GM21717 (cell line): ENCODE measurements at regions not wholly inside any gene's neighbourhood (a gene's known extent, or its start where the extent isn't known, plus 50 kb on each side); places are given as distances from the start of the nearest gene placed in this dataset.

Experiments
- ATAC-seq: cut with Tn5 transposase; IDR thresholded peaks from one replicate; pipeline ENCODE4 v1.9.1; 2021; ENCODE audit warnings: mild to moderate bottlenecking, moderate library complexity; ENCODE audit not compliant: unreplicated experiment

GRCh38 chr11:130705670-130706421 is 210.4 kb downstream of the SNX19 start:
- no peak for ATAC-seq

GRCh38 chr11:130706572-130706971 is 209.7 kb downstream of the SNX19 start:
- no peak for ATAC-seq

GRCh38 chr11:130707217-130707616 is 209.1 kb downstream of the SNX19 start:
- ATAC-seq = no peak

GRCh38 chr11:130709531-130709930 is 206.7 kb downstream of the SNX19 start:
- ATAC-seq = no peak

GRCh38 chr11:130710021-130710420 is 206.3 kb downstream of the SNX19 start:
- ATAC-seq = no peak

DNA sequence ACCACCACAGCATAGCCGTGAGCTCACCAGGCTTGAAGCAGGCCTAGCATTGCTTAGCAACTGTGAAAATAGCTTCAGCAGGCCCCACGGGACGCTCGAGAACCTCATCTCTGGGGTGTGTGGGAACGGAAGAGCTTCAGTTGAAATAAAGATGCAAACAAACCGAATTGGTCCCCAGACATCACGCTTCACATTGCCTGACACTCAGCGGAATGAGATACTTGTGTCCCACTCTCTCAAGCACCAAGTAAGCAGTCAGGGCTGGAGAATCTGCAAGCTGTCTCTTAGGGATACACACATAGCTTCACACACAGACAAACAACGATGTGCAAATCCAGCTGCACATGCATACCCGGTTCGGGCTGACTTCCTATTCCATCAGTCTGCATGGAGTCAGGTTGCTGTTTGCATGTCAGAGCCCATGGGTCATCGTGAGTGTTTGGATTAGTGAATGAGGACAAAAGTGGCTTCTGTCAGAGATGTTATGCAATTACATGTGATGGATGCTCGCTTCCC is 205.7 kb downstream of the SNX19 start:
- ATAC-seq = no peak

GRCh38 chr11:130711193-130711592 is 205.1 kb downstream of the SNX19 start:
- no peak for ATAC-seq

DNA sequence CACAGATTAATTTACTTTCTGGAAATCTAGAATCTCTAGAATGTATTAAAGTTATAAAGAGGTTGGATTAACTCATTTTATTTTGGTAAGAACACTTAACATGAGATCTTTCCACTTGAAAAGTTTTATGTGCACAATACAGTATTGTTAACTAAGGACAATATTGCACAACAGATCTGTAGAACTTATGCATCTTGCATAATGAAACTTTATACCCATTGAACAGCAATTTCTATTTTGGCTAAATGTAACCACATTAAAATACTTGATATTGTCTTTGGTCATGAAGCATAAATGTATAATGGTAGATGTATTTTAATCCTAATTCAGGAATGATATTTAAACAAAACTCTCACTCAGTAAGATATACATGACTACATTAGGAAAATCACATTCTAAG is 203.8 kb downstream of the SNX19 start:
- ATAC-seq = no peak

GRCh38 chr11:130715085-130715876 is 201.0 kb downstream of the SNX19 start:
- ATAC-seq = no peak

DNA sequence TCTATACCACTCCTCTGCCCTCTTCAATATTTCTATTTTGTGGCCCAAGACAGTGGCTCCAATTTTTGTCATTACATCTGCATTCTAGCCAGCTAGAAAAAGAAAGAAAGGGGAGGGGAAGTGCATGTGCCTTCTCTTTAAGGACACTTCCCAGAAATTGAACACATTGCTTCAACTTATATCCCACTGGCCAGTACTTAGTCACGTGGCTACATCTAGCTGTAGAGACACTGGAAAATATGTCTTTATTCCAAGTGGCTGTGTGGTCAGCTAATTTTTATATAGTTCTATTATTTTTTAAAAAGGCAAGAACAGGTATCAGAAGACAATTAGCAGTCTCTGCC is 200.4 kb downstream of the SNX19 start:
- ATAC-seq = no peak

DNA sequence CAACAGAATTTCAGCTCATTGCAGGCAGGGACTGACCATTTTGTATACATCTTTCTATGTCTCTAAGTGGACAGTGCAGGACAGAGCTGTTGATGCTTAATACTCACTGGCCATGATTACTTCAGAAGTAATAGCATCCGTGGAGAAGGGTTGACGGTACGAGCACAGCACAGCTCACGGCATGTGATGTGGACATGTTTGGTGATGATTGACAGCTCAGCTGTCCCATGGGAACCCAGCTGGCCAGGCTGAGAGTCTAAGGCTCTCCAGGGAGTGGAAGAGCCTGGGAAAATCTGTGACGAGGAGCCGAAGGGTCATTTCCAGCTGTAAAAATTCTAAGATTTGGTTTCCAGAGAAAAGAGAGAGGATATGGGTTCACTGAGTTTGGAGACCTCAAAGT is 198.2 kb downstream of the SNX19 start:
- ATAC-seq = no peak

GRCh38 chr11:130719220-130719915 is 196.9 kb downstream of the SNX19 start:
- ATAC-seq = no peak

DNA sequence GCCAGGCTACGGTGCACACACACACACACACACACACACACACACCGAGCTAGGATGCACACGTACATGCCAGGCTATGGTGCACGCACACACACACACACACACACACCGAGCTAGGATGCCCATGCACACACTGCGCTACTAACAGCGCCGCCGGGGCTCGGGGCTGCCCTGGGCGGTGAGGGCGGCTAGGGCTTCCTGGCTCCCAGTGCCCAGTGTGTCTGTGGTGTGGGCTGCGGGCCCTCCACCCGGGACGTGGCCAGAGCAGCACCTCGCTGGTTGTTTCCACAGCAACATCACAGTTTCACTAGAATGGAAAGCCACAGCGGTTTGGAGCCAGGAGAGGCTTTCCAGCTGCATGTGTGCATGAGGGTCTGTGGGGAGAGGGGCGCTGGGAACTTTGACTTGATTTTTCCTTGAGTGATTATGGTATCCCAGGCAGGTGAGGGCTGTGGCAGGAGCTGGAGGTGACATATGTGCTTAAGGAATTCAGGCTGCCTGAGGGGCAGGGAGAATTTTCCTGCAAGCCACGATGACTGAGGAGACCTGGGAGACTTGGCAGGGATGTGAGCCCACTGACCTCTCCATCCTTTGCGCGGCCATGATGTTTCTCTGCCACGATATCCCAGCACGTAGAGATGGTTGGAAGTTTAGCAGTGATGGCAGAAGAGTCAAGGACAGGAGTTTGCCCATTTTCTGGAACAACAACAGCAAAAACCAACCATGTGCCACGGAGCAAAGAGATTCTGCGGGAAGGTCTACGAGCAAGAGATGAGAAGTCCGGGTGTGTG is 195.9 kb downstream of the SNX19 start:
- ATAC-seq = no peak

- ATAC-seq = no peak
These were observed 195.1 kb downstream of the SNX19 start for GRCh38 chr11:130721023-130721681.

- no peak for ATAC-seq
These were observed 194.5 kb downstream of the SNX19 start for GRCh38 chr11:130721736-130722135.

DNA sequence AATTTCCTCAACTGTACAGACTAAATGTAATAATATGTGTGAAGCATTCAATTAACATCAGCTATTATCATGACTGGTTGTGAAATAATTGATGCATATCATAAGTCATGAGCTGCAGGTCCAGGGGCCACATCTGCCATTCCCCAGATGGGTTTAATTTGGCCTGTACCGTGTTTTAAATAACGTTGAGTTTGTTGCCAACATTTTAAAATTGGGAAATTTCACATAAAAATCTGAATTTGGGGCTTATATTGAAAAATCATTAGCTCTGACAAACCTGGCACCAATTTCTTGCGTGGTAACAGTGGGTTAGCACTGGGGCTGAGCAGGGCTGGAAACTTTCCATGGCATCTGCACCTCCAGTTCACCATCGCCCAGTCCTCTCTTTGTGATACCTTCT is 193.9 kb downstream of the SNX19 start:
- no peak for ATAC-seq

DNA sequence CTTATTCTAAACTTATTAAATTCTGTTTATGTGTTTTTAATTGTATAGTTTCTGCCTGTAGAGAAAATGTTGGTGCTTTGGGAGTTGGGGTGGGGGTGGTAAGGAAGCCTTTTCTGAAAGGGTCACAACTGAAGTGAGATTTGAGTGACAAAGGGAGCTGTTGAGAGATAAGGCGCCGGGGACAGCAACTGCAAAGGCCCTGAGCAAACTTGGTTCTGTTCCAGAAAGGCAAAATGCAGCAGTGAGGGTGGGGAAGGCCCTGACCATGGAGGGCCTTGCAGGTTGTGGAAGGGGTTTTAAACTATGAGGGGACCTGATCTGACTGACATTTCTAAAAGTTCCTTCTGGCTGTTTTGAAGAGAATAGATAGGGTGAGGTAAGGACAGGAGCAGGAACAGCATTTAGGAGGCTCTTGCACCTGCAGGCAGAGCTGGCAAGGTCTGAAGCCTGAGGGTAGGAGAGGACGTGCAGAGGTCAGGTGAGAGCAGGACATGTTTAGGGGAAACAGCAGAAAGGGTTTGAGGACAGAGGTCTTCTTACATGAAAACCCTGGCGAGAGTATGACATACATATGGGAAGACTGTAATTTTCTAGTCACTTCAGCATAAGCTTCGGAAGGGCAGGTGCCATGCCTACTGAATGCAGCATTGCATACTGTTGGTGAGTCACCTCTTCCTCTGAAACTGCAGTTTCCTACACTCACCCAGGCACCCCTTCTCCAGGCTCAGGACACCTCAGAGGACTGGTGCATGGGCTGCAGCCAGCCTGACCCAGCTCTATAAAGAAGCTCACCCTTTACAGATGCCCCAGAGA is 190.7 kb downstream of the SNX19 start:
- ATAC-seq = no peak

GRCh38 chr11:130726234-130727037 is 189.8 kb downstream of the SNX19 start:
- ATAC-seq = no peak
